Small intestine (tissue), 7 donors: ENCODE measurements at regions not wholly inside any gene's neighbourhood (a gene's known extent, or its start where the extent isn't known, plus 50 kb on each side); places are given as distances from the start of the nearest gene placed in this dataset.

ENCODE experiments used
- DNase-seq, 2 donors: peaks; one replicate each; pipeline versions ENCODE4 v3.0.0 to v3.0.0-alpha.2; 2013
- FAIRE-seq: peaks from 2 replicates; lab custom pipeline; 2012; peaks lifted over from hg19 to GRCh38; lab: Jason Lieb, UNC
- H3K27ac ChIP-seq, 3 donors: one replicate each; pipeline ENCODE4 v1.5.1; 2013; ENCODE audit warnings: low read length in 2 of 3, mild to moderate bottlenecking in 2 of 3, control low read depth in 1 of 3, inconsistent platforms in 1 of 3, low read depth in 1 of 3, moderate library complexity in 1 of 3
- H3K27me3 ChIP-seq, 3 donors: one replicate each; pipeline ENCODE4 v1.6.1; 2013; ENCODE audit warnings: low read length in 3 of 3, inconsistent platforms in 1 of 3; ENCODE audit not compliant: control insufficient read depth in 3 of 3, insufficient read depth in 3 of 3
- H3K36me3 ChIP-seq, 3 donors: one replicate each; pipeline ENCODE4 v1.6.1; 2013; ENCODE audit warnings: low read length in 3 of 3, inconsistent platforms in 1 of 3, low read depth in 1 of 3, mild to moderate bottlenecking in 1 of 3, moderate library complexity in 1 of 3; ENCODE audit not compliant: control insufficient read depth in 3 of 3, insufficient read depth in 2 of 3
- H3K4me1 ChIP-seq, 3 donors: one replicate each; pipeline ENCODE4 v1.6.1; 2013; ENCODE audit warnings: low read length in 2 of 3, inconsistent platforms in 1 of 3, low read depth in 1 of 3, mild to moderate bottlenecking in 1 of 3, moderate library complexity in 1 of 3; ENCODE audit not compliant: control insufficient read depth in 3 of 3, insufficient read depth in 2 of 3
- H3K4me3 ChIP-seq, 3 donors: one replicate each; pipeline ENCODE4 v1.5.1; 2013; ENCODE audit warnings: low read length in 3 of 3, control low read depth in 1 of 3, inconsistent platforms in 1 of 3, low read depth in 1 of 3, mild to moderate bottlenecking in 1 of 3, moderate library complexity in 1 of 3
- H3K9me3 ChIP-seq, 2 donors: one replicate each; pipeline ENCODE4 v1.6.1; 2013; ENCODE audit warnings: low read depth in 1 of 2, low read length in 1 of 2; ENCODE audit not compliant: control insufficient read depth in 2 of 2, insufficient read depth in 1 of 2
- WGBS, 3 donors: extraction: QIAGEN DNeasy Blood & Tissue Kit; methylation state at CpG; one replicate each; pipeline ENCODE4 v1.1.7; 2013; 5-methylcytosine and 5-hydroxymethylcytosine counted together
- donor health status: healthy with polysubstance abuse.
- donor health status: control.
- donor health status: control.
- donor health status: Bipolar disorder and iron deficiency.
- donor health status: healthy.

- Histone ChIP-seq H3K4me3 (no peak overlapping the region), H3K36me3 (no peaks in the 10 kb centered on the region), H3K4me1 (no peaks in the 10 kb centered on the region), H3K27me3 (no peaks in the 10 kb centered on the region), H3K9me3 (no peaks in the 10 kb centered on the region), H3K27ac (no peak overlapping the region)
- no peak for FAIRE-seq
- 71 to 80% (median 74%) methylated on average over 2 of the region's 2 CpGs for whole genome bisulfite sequencing, 3 donors
- no peak for DNase-seq
Observed at GRCh38 chr4:149870008-149870407, 54.4 kb upstream of the IQCM start.

GRCh38 chr4:149881744-149882143 is 66.1 kb upstream of the IQCM start:
- no peak for FAIRE-seq
- H3K27me3 ChIP-seq = no peaks in the 10 kb centered on the region
- H3K27ac ChIP-seq = no peak overlapping the region
- 84 to 91% (median 89%) methylated on average over 1 of the region's 1 CpG for WGBS, 3 donors
- peaks cover 0 to 3% (median 0%) of the 10 kb centered on the region in 3 donors for H3K4me1 ChIP-seq
- no peaks in the 10 kb centered on the region for H3K9me3 ChIP-seq
- no peak for DNase-seq
- no peaks in the 10 kb centered on the region for H3K36me3 ChIP-seq
- H3K4me3 ChIP-seq = no peak overlapping the region

GRCh38 chr4:149882251-149882650 is 66.6 kb upstream of the IQCM start:
- peaks cover 0 to 3% (median 0%) of the 10 kb centered on the region in 3 donors for H3K4me1 ChIP-seq
- no peaks in the 10 kb centered on the region for H3K9me3 ChIP-seq
- FAIRE-seq = no peak
- no peak overlapping the region for H3K4me3 ChIP-seq
- H3K36me3 ChIP-seq = no peaks in the 10 kb centered on the region
- WGBS, 3 donors = 47 to 72% (median 55%) methylated on average over 1 of the region's 1 CpG
- H3K27me3 ChIP-seq = no peaks in the 10 kb centered on the region
- no peak for DNase-seq
- H3K27ac ChIP-seq = no peak overlapping the region

- H3K27me3 ChIP-seq = no peaks in the 10 kb centered on the region
- no peak for DNase-seq
- no peak overlapping the region for H3K4me3 ChIP-seq
- 60 to 67% (median 63%) methylated on average over 6 of the region's 6 CpGs for WGBS, 3 donors
- H3K36me3 ChIP-seq = no peaks in the 10 kb centered on the region
- peaks cover 0 to 3% (median 0%) of the 10 kb centered on the region in 3 donors for H3K4me1 ChIP-seq
- H3K27ac ChIP-seq = no peak overlapping the region
- H3K9me3 ChIP-seq = no peaks in the 10 kb centered on the region
- no peak for FAIRE-seq
Observed at GRCh38 chr4:149884046-149884445, 68.4 kb upstream of the IQCM start.

- DNase-seq = peak in 1 of 2 donors; percentile 71
- 36 to 57% (median 39%) methylated on average over 3 of the region's 3 CpGs for whole genome bisulfite sequencing, 3 donors
- no peak overlapping the region for H3K4me3 ChIP-seq
- H3K27me3 ChIP-seq = no peaks in the 10 kb centered on the region
- no peaks in the 10 kb centered on the region for H3K9me3 ChIP-seq
- peaks cover 0 to 3% (median 0%) of the 10 kb centered on the region in 3 donors for H3K4me1 ChIP-seq
- no peaks in the 10 kb centered on the region for H3K36me3 ChIP-seq
- H3K27ac ChIP-seq = peak overlapping the region in 1 of 3 donors; percentile 27
- no peak for FAIRE-seq
Observed at GRCh38 chr4:149884529-149885181, 69.0 kb upstream of the IQCM start.

- Histone ChIP-seq H3K9me3 (no peaks in the 10 kb centered on the region), H3K36me3 (no peaks in the 10 kb centered on the region), H3K4me1 (peaks cover 0 to 6% (median 0%) of the 10 kb centered on the region in 3 donors), H3K27ac (no peak overlapping the region), H3K4me3 (no peak overlapping the region), H3K27me3 (no peaks in the 10 kb centered on the region)
- DNase-seq (no peak), FAIRE-seq (no peak)
Observed at GRCh38 chr4:149885896-149886295, 70.3 kb upstream of the IQCM start.

- H3K9me3 ChIP-seq = no peaks in the 10 kb centered on the region
- WGBS, 3 donors = 61 to 76% (median 76%) methylated on average over 3 of the region's 3 CpGs
- DNase-seq (no peak), FAIRE-seq (no peak)
- H3K27ac ChIP-seq = no peak overlapping the region
- peaks cover 0 to 8% (median 0%) of the 10 kb centered on the region in 3 donors for H3K4me1 ChIP-seq
- no peaks in the 10 kb centered on the region for H3K36me3 ChIP-seq
- no peak overlapping the region for H3K4me3 ChIP-seq
- H3K27me3 ChIP-seq = no peaks in the 10 kb centered on the region
Observed at GRCh38 chr4:149886786-149887490, 71.3 kb upstream of the IQCM start.

- no peaks in the 10 kb centered on the region for H3K27me3 ChIP-seq
- FAIRE-seq (no peak), DNase-seq (no peak)
- peaks cover 0 to 8% (median 0%) of the 10 kb centered on the region in 3 donors for H3K4me1 ChIP-seq
- no peaks in the 10 kb centered on the region for H3K36me3 ChIP-seq
- H3K4me3 ChIP-seq = no peak overlapping the region
- H3K27ac ChIP-seq = peak overlapping the region in 1 of 3 donors; percentile 3
- WGBS, 3 donors = 76 to 86% (median 79%) methylated on average over 3 of the region's 3 CpGs
- H3K9me3 ChIP-seq = no peaks in the 10 kb centered on the region
Observed at GRCh38 chr4:149889991-149890390, 74.3 kb upstream of the IQCM start.
